DMS79 treated with DMSO at 0.1 percent for 48 hours (cell line): ENCODE measurements at regions not wholly inside any gene's neighbourhood (a gene's known extent, or its start where the extent isn't known, plus 50 kb on each side); places are given as distances from the start of the nearest gene placed in this dataset.
A peak's percentile ranks its signal among the peaks of the same experiment; 100 is the strongest.

Source experiments
- DNase-seq: peaks from one replicate; lab custom pipeline; 2025; lab: John Stamatoyannopoulos, UW

DNA sequence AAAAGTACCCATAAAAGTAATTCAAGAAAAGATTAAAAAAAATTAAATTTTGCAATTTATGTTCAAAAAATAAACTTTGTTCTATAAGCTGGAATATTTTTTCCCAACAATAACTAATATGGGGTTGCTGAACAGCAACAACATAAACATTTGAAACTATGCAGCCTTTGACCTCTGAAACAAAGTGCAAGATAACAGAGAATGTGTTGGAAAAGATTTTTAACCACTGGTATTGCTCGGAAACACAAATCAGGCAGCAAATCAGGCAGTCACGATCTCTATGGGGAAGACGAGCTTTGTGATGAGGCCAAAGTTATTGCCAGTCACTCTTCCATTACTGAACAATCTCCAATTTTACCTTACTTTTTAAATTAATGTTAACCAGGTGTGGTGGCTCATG, 332.1 kb downstream of the PABPC4L start:
- no peak for DNase-seq

DNA sequence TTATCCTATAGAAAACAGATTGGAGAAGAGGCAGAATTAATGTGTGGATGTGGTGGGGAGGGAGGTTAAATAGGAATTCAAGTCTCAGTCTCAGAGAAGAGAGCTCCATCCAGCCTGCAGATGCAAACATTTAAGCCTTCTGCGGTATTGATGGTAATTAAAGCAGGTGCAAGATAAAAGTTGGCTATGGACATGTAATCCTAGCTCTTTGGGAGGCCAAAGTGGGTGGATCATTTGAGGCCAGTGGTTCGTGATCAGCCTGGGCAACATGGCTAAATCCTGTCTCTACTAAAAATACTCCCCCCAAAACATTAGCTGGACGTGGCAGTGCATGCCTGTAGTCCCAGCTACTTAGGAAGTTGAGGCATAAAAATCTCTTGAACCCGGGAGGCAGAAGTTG, 332.7 kb downstream of the PABPC4L start:
- no peak for DNase-seq

DNA sequence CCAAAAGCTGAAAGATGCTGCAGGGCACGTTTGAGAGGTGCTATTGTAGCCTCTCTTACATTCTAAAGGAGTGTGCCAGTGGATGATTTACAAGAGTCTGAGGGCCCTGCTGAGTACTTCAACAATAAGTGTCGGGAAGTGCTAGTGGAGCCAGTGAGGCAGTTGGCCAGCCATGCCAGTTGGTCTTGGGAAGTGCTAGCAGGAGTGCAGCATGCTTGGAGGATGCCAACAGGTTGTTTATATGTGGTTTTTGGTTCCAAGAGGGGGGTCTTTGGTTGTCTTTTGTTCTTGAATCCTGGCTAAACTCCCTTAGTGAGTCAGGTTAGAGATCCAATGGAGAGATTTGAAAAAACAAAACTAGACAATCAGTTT, 335.3 kb downstream of the PABPC4L start:
- DNase-seq = peak; percentile 19

DNA sequence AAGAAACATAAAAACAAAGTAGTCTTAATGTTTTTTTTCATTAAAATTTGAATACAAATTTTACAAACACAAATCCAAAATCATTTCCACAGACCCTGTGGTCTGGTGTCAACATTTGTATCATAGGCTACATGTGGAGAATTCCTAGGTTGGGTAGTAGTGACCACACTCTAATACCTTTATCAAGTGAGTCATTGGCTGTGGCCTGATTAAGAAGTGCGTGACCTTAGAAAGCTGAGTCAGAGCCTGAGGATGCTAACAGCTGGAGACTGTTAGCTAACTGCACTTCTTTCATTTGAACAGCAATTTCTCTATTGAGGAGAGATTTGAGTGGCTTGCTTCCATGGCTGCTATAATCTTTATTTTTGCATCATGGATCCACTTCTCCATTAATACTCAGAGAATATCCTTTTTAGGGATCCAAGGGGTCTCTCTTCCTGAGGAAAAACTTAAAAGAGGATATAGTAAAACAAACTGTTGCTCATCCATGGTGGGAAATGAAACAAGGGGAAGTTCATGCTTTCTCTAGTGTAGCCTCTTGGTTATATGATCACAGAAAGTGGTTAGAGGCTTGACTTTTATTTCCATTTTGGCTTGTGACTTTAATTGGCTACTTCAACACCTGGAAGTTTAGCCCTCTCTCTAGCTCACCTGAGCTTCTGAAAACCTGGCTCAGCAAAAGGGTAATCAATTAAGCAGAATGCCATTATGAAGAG, 335.8 kb downstream of the PABPC4L start:
- DNase-seq = no peak

DNA sequence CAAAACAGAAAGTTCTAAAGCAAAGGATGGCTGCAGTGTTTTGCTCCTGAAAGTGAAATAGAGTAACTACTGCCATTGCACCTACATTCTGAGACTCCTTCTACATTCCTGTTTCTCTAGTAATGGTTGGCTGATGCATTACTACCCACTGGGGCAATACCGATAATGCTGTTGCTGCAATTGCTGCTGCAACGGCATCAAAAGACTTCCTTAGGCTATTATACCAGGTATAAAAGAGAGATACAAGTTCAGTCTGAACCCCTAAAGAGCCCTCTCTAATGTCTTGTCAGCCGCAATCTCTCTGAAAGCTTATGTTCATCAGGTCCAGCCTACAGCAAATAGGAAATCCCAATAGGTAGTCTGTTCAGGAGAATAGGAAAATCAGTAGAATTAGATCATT, 338.4 kb downstream of the PABPC4L start:
- DNase-seq = no peak

DNA sequence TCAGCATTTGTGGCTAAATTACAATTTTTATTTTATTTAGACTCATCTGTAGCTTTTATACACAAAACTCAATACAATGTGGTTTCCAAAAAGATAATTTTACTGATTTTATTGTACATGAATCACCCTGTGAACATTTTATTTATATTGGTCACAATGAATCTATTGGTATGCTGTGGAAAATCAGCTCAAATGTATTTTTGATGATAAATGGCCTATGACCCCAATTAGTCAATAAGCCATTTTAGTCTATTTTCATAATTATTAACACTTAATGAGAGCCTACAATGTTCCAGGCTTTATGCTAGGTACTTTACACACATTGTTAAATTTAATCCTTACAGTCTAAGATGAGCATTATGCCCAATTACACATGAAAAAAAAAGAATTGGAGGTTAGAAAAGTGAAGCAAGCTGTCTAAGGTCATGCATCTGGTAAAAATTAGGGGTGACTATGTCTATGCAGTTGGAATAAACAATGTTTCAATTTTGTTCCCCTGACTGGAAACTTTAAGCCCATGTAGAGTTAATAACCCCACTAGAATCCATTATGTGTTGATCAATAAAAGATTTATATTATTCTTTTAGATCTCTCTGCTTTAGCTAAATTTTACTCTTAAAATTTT, 344.7 kb downstream of the PABPC4L start:
- no peak for DNase-seq

DNA sequence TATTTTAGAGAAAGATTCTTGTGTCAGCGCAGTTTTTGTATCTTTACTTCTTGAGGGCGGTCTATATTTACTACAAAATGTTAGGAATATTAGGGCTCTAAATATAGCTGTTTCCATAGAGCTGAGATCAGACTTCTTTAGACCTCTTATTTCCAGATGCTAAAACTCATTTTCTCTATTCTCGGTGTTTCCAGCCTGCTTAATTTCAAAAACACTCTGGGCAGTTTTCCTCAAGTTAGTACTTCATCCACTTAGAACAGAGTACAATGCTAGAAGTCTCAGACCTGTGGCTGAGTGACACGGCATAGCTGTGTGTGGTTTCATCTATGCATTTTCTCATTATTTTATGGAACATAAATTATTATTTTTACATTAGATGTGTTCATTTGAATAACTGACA, 346.6 kb downstream of the PABPC4L start:
- no peak for DNase-seq

DNA sequence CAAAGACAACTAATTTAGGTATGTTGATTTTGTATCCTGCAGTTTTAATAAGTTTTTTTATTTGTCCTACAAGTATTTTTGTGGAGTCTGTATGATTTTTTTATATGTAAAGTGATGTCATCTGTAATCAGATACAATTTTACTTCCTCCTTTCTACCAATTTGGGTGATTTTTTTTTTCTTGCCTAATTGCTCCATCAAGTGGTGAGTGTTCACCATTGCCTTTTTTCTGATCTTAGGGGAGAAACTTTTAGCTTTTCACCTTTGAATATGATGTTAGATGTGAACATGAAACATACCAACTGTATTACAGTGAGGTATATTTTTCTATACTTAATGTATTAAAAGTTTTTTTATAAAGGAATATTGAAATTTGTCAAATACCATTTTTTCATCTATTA, 362.3 kb downstream of the PABPC4L start:
- DNase-seq = no peak

DNA sequence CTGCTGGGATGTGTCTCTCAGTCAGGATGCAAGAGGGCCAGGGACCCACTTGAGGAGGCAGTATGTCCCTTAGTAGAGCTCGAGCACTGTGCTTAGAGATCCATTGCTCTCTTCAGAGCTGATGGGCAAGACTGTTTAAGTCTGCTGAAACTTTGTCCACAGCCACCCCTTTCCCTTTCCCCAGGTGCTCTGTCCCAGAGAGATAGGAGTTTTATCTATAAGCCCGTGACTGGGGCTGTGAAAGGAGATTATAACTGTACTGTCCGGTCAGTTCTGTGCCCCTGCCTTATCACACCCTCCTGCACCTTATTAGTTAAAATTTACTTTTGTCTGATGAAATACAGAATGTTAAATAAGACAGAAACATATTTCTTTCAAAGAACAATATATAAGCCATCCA, 378.4 kb downstream of the PABPC4L start:
- no peak for DNase-seq

DNA sequence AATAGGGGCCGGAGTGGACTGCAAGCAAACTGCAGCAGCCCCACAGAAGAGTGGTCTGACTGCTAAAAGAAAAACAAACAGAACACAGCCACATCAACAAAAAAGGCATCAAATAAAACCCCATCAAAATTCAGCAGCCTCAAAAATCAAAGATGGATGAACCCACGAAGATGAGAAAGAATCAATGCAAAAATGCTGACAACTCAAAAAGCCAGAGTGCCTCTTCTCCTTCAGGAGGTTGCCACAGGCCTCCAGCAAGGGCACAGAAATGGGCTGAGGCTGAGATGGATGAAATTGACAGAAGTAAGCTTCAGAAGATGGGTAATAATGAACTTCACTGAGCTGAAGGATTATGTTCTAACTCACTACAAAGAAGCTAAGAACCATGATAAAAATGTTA, 388.6 kb downstream of the PABPC4L start:
- DNase-seq = no peak

DNA sequence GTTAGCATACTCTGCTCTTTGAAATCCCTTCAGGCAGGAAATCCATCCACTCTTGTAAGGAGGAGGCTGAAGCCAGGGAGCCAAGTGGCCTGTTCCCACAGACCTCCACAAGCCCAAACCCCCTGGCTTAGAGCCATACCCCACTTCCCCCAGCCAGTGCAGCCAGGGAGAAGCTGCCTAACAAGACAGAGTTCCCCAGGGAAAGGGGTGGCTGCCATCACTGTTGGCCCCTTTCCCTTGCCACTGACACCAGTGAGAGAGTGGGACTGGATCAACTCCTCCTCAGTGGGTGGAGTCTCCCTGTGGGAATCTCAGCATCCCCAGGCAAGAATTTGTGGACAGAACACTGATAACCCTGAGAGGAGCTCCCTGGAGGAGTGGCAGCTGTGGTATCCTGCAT, 389.4 kb downstream of the PABPC4L start:
- DNase-seq = no peak

DNA sequence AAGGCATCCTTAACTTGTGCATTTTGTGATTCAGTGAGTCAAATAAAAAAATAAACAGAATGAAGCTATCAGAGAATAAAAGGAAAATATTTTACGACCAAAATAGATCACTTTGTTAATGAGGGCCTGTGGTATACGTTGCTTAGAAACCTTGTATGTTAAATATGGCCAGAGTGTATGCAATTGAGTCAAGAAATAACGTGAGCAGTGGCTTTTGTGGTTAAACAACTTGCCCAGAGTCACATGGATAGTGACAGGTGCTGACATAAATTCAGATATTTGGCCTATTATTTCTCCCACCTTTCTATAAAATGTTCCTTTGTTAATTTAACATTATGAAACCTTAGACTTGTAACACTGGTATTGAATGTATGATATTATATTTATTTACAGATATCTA, 393.4 kb downstream of the PABPC4L start:
- no peak for DNase-seq

DNA sequence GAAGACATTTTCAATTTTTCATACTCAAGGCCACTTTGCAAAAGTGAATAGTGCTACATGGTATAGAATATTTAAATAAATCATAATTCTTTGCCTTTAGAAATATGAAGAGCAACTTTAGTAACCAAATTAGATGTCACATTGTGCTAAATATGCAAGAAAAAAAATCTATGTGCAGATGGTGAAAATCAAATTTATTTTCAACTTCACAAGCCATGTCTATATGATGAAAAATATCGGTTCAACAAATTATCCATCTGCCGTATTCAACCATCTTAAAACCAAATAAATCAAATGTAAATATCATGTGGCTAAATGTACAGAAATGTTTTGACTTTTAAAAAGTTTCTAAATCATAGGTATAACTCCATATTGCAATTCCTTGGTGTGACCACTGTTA, 398.2 kb downstream of the PABPC4L start:
- DNase-seq = no peak

DNA sequence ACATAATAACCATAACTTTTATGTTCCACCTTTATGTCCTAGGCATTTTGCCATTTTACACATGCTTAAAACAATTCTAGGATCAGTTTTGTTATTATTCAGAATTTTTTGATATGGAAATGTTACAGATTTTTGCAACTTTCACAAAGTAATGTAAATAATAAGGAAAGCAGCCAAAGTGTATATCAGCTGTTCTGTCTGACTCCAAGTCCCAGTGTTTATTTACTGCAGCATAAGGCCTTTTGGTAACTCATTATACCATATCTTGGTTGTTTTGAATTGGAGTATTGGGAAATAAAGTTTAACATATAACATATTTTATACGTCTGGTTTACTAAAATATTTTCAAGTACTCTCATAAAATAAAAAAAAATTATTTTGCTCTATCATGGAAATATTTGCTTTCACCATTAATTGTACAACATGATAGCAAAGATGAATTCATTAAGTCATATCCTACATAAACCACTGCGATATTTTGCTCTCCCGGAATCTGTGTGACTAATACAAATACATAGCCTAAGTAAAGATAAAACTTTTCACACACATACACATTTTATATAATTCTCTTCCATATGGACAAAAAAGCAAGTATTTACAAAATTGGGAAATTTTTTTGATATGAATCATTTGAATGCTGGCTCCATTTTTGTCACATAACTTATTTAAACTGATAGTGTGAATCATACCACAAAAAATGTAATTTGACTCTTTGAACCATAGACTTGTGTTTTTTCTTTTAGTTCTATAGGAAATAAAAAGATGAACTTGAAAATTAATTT, 399.0 kb downstream of the PABPC4L start:
- DNase-seq = no peak

DNA sequence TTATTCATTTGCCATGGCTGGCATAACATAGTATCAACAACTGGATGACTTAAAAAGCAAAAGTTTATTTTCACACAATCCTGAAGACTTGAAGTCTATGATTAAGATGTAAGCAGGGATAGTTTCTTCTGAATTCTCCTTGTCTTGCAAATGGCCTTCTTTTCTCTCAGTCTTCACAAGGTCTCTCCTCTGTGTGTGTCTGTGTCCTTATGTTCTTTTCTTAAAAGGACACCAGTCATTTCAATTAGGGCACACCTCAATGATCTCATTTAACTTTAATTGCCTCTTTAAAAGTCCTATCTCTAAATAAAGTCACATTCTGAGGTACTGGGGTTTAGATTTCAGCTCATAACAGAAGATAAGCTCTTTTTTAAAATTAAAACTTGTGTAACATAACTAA, 399.7 kb downstream of the PABPC4L start:
- no peak for DNase-seq

DNA sequence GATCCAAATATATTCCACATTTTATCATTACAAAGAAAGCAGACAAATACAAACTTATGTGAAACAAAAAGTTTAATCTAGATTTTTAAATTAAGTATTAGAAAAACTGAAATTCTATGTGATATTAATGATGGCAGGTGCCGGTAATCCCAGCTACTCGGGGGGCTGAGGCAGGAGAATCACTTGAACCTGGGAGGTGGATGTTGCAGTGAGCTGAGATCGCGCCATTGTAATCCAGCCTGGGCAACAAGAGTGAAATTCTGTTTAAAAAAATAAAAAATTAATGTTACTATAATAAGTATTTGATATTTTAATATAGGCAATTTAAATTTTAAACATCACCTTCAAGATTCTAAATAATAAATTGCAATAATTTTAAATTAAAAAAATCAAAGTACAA, 400.6 kb downstream of the PABPC4L start:
- no peak for DNase-seq

DNA sequence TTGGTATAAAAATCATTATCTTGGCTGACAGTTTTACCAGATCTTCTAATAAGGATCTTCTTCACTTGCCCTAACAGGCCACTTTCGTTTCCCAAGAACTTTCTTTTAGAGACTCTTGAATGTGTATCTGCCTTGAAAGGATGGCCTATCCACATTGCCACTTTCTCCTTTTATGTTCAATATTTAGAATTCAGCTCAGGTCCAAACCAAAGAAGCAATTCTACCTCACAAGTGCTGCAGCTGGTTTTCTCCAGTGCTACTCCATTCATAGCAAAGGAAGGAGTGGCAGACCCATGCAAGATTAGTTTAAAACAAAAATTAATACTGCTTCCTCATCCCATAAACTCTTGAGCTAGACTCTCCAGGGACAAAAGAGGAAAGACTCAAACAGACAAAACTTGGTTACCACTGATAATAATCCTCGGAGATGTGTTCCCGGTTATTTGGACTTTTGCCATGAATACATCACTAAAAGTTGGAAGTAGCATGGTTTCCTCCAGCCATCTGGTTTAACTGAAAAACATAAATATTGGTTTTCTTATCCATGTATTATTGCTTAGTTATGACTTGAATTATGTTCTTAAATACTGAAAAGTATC, 401.8 kb downstream of the PABPC4L start:
- DNase-seq = no peak

DNA sequence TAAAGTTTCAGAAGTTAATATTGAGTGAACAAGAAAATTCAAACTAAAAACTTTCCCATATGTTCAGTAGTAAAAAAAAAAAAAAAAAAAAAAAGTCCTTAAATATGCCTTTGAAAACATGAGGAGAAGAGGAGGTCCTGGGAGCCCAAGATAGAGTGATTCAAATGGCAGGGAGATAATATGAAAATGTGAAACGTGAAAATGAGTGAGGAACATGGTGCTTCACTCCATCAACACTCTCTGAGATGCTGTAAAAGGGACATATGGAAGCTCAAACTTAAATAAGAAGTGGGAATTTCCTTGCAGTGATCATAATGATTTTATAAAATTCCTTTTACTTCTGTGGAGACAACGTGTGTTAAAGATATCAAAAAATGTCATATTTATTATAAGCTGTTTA, 423.9 kb downstream of the PABPC4L start:
- no peak for DNase-seq

DNA sequence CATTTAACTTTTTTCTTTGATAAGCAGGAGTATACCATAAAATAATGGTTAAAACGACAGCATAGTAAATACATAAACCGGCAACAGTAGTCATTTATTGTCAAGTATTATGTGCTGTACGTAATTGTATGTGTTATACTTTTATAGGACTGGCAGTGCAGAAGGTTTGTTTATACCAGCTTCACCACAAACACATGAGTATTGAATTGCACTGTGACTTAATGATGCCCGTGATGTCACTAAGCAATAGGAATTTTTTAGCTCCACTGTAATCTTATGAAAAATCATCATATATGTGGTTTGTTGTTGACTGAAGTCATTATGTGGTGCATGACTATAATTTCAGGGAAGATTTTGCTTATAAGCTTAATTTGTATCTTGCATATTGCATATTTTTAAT, 424.6 kb downstream of the PABPC4L start:
- no peak for DNase-seq

DNA sequence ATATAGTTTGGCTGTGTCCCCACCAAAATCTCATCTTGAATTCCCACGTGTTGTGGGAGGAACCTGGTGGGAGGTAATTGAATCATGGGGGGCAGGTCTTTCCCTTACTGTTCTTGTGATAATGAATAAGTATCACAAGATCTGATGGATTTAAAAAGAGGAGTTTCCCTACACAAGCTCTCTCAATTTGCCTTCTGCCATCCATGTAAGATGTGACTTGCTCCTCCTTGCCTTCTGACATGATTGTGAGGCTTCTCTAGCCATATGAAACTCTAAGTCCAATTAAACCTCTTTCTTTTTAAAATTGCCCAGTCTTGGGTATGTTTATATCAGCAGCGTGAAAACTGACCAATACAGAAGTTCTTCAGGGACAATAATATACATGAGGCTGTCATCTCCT, 425.1 kb downstream of the PABPC4L start:
- no peak for DNase-seq

DNA sequence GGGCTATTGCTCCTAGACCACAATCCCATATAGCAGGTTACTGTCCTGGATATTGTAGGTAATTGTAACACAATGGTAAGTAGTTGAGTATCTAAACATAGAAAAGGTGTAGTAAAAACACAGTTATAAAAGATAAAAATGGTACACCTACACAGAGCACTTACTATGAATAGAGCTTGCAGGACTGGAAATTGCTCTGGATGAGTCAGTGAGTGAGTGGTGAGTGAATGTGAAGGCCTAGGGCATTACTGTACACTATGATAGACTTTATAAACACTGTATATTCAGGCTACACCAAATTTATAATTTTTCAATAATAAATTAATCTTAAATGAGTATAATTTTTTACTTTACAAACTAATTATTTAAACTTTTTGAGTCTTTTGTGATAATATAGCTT, 425.7 kb downstream of the PABPC4L start:
- no peak for DNase-seq

DNA sequence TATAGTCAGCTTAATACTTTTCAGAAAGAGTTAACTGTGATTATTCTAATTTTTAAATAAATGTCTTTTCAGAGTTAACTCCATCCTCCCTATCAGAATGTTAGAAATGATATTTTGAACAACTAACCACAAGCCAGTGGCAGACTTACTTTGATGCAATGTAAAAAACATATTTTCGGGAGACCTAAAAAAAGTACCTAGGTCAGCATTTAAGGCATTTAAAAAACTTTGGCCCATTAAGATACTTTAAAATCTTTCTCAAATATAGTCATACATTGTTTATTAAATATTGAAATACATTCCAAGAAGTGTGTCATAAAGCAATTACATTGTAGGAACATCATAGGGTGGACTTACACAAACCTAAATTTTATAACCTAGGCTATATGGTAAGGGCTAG, 426.1 kb downstream of the PABPC4L start:
- DNase-seq = no peak

DNA sequence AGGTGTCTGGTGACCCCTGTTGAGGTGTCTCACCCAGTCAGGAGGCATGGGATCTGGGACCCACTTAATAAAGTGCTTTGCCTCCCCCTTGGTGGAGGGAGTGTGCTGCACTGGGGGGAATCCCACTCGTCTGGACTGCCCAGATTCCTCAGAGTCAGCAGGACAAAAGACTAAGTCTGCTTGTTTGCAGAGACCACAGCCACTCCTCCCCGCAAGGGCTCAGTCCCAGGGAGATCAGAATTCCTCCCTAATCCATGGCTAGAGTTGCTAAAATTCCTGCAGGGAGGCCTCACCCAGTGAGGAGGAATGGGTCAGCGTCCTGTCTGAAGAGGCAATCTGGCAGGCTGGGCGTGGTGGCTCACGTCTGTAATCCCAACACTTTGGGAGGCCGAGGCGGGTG, 442.2 kb downstream of the PABPC4L start:
- DNase-seq = no peak
